HK-2 (cell line): ENCODE measurements at regions not wholly inside any gene's neighbourhood (a gene's known extent, or its start where the extent isn't known, plus 50 kb on each side); places are given as distances from the start of the nearest gene placed in this dataset.

Experiments used
- DNase-seq: peaks from one replicate; pipeline ENCODE4 v3.0.0-alpha.2; 2018; ENCODE audit not compliant: unreplicated experiment

DNA sequence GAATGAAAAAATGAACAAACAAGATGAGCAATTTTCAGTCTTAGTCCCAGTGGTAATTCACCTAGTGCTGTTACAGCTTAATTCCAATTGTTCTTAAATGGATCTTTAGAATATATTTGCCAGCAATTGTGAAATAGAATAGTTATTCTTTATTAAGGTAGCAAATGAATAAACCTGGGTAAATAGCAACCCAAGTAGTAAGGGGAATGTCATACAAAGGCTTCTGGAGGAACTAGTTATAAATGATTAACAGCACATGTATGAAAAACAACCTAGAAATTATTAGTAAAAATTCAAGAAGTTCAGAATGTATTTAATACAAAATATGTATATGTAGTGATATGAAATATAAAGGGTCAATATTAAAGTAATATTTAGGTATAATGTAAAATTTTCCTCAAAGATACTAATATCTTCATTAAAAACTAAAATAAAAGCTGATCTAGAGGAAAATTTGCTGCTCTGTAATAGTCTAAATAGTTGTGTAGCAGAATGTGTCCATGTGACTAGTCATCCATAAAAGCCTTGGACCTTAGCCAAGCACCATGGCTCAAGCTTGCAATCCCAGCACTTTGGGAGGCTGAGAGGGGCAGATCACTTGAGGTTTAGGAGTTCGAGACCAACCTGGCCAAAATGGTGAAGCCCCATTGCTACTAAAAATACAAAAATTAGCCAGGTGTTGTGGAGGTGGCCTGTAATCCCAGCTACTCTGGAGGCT is 535.9 kb upstream of the ATXN8OS start:
- peak; percentile 7 for DNase-seq

- DNase-seq = no peak
These were observed 540.1 kb upstream of the ATXN8OS start for GRCh38 chr13:69567514-69567913.

GRCh38 chr13:69566104-69566716 is 541.4 kb upstream of the ATXN8OS start:
- DNase-seq = no peak

- DNase-seq = peak; percentile 3
These were observed 542.3 kb upstream of the ATXN8OS start for GRCh38 chr13:69565334-69565733.

GRCh38 chr13:69556540-69557196 is 551.0 kb upstream of the ATXN8OS start:
- no peak for DNase-seq

- DNase-seq = no peak
These were observed 553.6 kb upstream of the ATXN8OS start for GRCh38 chr13:69553976-69554375.

GRCh38 chr13:69551193-69551592 is 556.4 kb upstream of the ATXN8OS start:
- no peak for DNase-seq

DNA sequence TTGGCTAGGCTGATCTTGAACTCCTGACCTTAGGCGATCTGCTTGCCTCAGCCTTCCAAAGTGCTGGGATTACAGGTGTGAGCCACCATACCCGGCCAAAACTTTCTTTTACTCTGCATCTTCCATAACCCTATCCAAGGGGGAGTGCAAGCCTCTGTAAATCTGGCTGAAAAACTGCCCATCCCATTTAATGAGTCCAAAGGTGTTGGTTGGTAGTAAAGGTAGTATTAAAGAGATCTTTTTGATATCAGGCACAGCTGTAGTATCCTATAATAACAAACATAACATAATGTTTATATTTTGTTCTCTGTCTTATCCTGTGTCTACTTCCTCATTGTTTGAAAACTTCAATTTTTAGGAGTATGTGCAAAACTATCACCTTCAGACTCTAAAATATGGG is 559.8 kb upstream of the ATXN8OS start:
- no peak for DNase-seq

DNA sequence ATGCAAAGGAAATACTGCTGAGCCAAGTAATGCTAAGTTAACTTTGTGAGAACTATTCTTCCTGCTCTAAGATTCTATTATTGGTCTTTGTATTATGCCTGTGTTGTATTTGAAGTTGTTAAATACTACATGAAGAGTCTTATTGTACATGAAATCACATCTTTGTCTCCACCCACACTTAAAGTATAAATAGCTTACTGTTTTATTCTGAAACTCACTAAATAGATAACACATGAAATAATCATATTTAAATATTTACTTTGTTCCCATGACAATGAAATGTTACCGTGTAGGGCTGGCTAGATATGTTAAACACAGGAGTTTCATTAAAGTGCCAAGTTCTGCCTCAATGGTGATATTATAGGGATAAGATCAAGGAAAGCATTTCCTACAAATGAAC is 562.1 kb upstream of the ATXN8OS start:
- DNase-seq = no peak

GRCh38 chr13:69524459-69525150 is 583.0 kb upstream of the ATXN8OS start:
- no peak for DNase-seq

DNA sequence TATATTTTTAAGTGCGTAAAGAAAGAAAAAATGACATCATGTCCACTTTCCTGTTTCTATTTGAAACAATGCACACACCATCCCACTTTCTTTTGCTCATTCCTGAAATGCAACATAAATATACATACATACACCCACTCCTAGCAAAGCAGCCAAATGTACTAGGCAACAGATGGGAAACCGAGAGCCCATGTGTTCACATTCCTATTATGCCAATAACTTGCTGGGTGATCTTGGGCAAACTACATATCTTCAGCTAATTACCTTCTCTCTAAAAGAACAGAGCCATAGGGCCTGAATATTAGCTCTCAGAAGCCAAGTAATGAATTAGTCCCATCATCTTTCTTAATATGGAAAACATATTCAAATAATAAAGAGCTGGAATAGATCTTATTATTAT is 610.6 kb upstream of the ATXN8OS start:
- no peak for DNase-seq

- DNase-seq = no peak
These were observed 612.5 kb upstream of the ATXN8OS start for GRCh38 chr13:69495096-69495495.

DNA sequence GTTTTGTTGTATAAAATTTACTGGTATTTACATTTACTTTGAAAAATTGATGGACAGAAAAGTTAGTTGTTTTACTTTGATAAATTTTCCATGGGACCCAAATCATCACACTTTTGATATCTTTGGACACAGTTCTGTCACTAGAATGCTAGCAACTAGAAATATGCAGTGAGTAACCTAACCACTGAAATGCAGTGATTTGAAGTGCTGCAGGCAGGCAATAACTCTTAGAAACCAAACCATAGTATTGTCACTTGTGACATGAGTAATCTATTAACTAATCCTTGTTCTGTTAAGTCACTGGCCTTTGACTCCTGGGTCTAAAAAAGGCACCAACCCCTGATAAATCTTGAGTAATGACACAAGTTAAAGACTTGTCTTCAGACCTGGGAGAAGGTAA is 620.0 kb upstream of the ATXN8OS start:
- no peak for DNase-seq

DNA sequence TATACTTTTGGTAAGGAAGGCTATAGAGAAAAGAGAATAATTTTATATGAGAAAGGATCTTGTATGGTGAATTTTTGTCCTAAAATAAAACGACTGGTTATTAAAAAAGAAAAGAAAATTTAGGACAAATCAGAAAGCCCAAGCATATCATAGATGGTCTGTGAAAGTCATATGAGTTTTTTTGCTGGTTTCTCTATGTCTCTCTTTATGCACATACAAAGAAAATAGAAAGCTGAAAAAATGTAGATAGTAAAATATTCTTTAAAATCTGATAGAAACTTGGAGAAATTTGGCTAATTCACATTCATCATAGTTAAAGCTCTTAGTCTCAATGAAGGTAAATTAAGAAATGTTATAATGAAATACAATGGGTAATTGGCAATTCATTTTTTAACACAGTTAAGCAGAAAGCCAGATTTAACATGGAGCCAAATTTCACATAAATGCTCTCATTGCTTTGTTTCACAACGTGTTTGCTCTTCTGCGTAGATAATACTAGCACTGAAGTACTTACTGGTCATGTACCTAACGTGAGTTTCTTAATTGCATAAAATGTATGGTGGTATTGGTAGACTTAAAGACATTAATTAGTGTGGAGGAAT is 621.5 kb upstream of the ATXN8OS start:
- no peak for DNase-seq

DNA sequence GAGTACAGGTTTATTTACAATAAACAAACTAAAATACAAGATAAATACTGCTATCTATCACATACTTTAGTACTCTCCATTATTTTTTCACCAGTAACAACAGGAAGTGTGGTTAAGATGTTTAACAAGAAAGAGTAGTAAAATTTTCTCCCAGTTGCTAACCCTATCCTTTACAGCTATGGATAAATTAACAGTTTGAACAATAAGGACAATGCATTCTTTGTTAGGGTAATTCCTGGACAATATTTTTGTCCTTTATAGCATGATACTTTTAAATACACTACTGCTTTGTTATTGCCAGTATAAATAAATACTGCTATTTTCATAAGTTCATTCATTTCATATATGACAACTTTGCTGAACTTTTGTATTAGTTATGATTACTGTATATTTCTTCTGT is 630.2 kb upstream of the ATXN8OS start:
- DNase-seq = no peak

- DNase-seq = no peak
These were observed 633.5 kb upstream of the ATXN8OS start for GRCh38 chr13:69474011-69474685.

GRCh38 chr13:69468624-69469023 is 639.0 kb upstream of the ATXN8OS start:
- no peak for DNase-seq

- no peak for DNase-seq
These were observed 646.2 kb upstream of the ATXN8OS start for GRCh38 chr13:69461397-69461796.

GRCh38 chr13:69459346-69459745 is 648.3 kb upstream of the ATXN8OS start:
- no peak for DNase-seq

DNA sequence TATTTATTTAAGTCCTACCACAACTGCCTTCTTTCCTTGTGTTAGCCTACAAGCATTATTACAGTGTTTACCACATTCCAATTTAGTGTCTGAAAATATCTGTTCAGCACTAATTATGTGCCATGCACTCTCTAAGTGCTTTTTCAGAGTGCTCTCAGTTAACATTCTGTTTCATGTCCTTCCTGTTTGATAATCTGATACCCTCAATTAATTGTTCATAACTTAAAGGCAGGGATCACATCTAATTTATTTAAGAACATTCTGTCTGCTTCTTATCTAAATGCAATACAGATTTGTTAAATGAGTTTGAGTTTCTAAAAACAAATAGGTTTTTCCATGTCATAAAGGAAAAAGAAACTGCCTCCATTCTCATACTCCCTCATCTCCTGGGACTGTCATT is 649.6 kb upstream of the ATXN8OS start:
- no peak for DNase-seq

DNA sequence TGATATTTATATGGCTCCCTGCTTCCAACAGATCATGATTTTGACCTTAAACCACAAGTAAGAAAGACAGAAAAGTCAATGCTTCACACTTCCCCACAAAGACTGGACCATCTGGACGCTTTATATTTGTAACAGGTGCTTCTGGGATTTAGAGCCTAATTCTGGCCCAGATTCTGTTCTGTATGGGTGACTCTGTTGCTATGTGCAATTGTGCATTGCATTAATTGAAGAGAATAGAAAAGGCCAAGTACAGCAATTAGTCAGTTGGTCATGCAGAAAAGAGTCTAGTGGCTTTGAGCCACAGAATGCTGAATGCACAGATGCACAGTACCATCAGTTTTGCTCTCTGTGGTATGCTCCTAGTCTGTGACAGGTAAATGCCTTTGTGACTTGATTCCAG is 657.4 kb upstream of the ATXN8OS start:
- DNase-seq = no peak

DNA sequence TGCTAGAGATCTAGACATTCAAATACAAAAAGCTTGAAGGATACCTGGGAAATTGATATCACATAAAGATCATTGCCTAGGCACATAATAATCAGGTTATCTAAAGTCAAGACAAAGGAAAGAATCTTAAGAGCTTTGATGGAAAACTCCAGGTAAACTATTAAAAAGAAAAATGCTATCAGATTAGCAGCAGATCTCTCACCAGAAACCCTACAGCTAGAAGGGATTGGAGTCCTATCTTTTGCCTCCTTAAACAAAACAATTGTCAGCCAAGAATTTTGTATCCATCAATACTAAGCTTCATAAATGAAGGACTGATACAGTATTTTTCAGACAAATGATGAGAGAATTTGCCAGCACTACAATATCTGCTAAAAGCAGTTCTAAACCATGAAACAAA is 682.4 kb upstream of the ATXN8OS start:
- no peak for DNase-seq
